Urinary bladder (tissue), 3 donors: ENCODE measurements at regions not wholly inside any gene's neighbourhood (a gene's known extent, or its start where the extent isn't known, plus 50 kb on each side); places are given as distances from the start of the nearest gene placed in this dataset.

ENCODE experiments used
- DNase-seq: peaks from one replicate; pipeline ENCODE4 v3.0.0-alpha.2; 2015; ENCODE audit errors: extremely low spot score
- H3K27ac ChIP-seq: one replicate; pipeline ENCODE4 v1.5.1; 2013; ENCODE audit warnings: low read depth, mild to moderate bottlenecking, moderate library complexity
- H3K36me3 ChIP-seq: one replicate; pipeline ENCODE4 v1.6.1; 2013; ENCODE audit warnings: mild to moderate bottlenecking, moderate library complexity; ENCODE audit not compliant: insufficient read depth
- H3K4me1 ChIP-seq: one replicate; pipeline ENCODE4 v1.6.1; 2013; ENCODE audit warnings: mild to moderate bottlenecking, moderate library complexity; ENCODE audit not compliant: insufficient read depth
- H3K4me3 ChIP-seq: one replicate; pipeline ENCODE4 v1.5.1; 2013; ENCODE audit warnings: low read depth, low read length
- WGBS: extraction: QIAGEN DNeasy Blood & Tissue Kit; methylation state at CpG from one replicate; pipeline ENCODE4 v1.1.7; 2013; 5-methylcytosine and 5-hydroxymethylcytosine counted together
- donor health status: healthy with polysubstance abuse.
- donor health status: healthy.

- Histone ChIP-seq H3K4me3 (no peak overlapping the region), H3K36me3 (no peaks in the 10 kb centered on the region), H3K27ac (no peak overlapping the region), H3K4me1 (no peaks in the 10 kb centered on the region)
- DNase-seq = no peak
- WGBS = 85% methylated on average over 16 of the region's 16 CpGs
Measured at GRCh38 chr2:43057026-43057741, 169.2 kb downstream of the ZFP36L2 start.

- H3K27ac ChIP-seq = no peak overlapping the region
- no peaks in the 10 kb centered on the region for H3K4me1 ChIP-seq
- H3K4me3 ChIP-seq = no peak overlapping the region
- DNase-seq = no peak
- WGBS = 68% methylated on average over 3 of the region's 3 CpGs
- no peaks in the 10 kb centered on the region for H3K36me3 ChIP-seq
Measured at GRCh38 chr2:43055985-43056384, 170.4 kb downstream of the ZFP36L2 start.

- DNase-seq = no peak
- Histone ChIP-seq H3K4me3 (no peak overlapping the region), H3K36me3 (no peaks in the 10 kb centered on the region), H3K27ac (no peak overlapping the region), H3K4me1 (no peaks in the 10 kb centered on the region)
- WGBS = 89% methylated on average over 16 of the region's 16 CpGs
Measured at GRCh38 chr2:43055086-43055912, 171.1 kb downstream of the ZFP36L2 start.

GRCh38 chr2:43054367-43054766 lies 172.0 kb downstream of the ZFP36L2 start:
- H3K4me3 ChIP-seq = no peak overlapping the region
- WGBS = 58% methylated on average over 7 of the region's 7 CpGs
- no peaks in the 10 kb centered on the region for H3K36me3 ChIP-seq
- H3K27ac ChIP-seq = no peak overlapping the region
- H3K4me1 ChIP-seq = no peaks in the 10 kb centered on the region
- no peak for DNase-seq

GRCh38 chr2:43052944-43053306 lies 173.5 kb downstream of the ZFP36L2 start:
- H3K36me3 ChIP-seq = no peaks in the 10 kb centered on the region
- H3K27ac ChIP-seq = no peak overlapping the region
- DNase-seq = no peak
- no peak overlapping the region for H3K4me3 ChIP-seq
- WGBS = 96% methylated on average over 1 of the region's 1 CpG
- H3K4me1 ChIP-seq = no peaks in the 10 kb centered on the region

- DNase-seq = no peak
Measured at GRCh38 chr2:43052204-43052943, 174.0 kb downstream of the ZFP36L2 start.

GRCh38 chr2:43051338-43051737 lies 175.1 kb downstream of the ZFP36L2 start:
- H3K4me3 ChIP-seq = no peak overlapping the region
- no peak overlapping the region for H3K27ac ChIP-seq
- 84% methylated on average over 8 of the region's 8 CpGs for WGBS
- no peaks in the 10 kb centered on the region for H3K4me1 ChIP-seq
- no peaks in the 10 kb centered on the region for H3K36me3 ChIP-seq
- DNase-seq = no peak

More at GRCh38 chr2:43052204-43052943, 174.0 kb downstream of the ZFP36L2 start:
- WGBS = 89% methylated on average over 3 of the region's 3 CpGs
- no peaks in the 10 kb centered on the region for H3K36me3 ChIP-seq
- no peaks in the 10 kb centered on the region for H3K4me1 ChIP-seq
- no peak overlapping the region for H3K4me3 ChIP-seq
- H3K27ac ChIP-seq = no peak overlapping the region

GRCh38 chr2:43050866-43051265 lies 175.5 kb downstream of the ZFP36L2 start:
- no peaks in the 10 kb centered on the region for H3K4me1 ChIP-seq
- no peak for DNase-seq
- H3K4me3 ChIP-seq = no peak overlapping the region
- no peaks in the 10 kb centered on the region for H3K36me3 ChIP-seq
- WGBS = 70% methylated on average over 5 of the region's 5 CpGs
- no peak overlapping the region for H3K27ac ChIP-seq

- no peak overlapping the region for H3K27ac ChIP-seq
- H3K4me1 ChIP-seq = no peaks in the 10 kb centered on the region
- WGBS = 83% methylated on average over 18 of the region's 18 CpGs
- no peaks in the 10 kb centered on the region for H3K36me3 ChIP-seq
- no peak for DNase-seq
- H3K4me3 ChIP-seq = no peak overlapping the region
Measured at GRCh38 chr2:43049836-43050801, 176.3 kb downstream of the ZFP36L2 start.

- no peak overlapping the region for H3K4me3 ChIP-seq
- 88% methylated on average over 17 of the region's 17 CpGs for WGBS
- H3K4me1 ChIP-seq = no peaks in the 10 kb centered on the region
- no peaks in the 10 kb centered on the region for H3K36me3 ChIP-seq
- DNase-seq = no peak
- H3K27ac ChIP-seq = no peak overlapping the region
Measured at GRCh38 chr2:43047187-43047780, 179.1 kb downstream of the ZFP36L2 start.

GRCh38 chr2:43045866-43046265 lies 180.5 kb downstream of the ZFP36L2 start:
- Histone ChIP-seq H3K36me3 (no peaks in the 10 kb centered on the region), H3K4me3 (no peak overlapping the region), H3K27ac (no peak overlapping the region), H3K4me1 (no peaks in the 10 kb centered on the region)
- 78% methylated on average over 3 of the region's 3 CpGs for WGBS
- DNase-seq = no peak

- Histone ChIP-seq H3K36me3 (no peaks in the 10 kb centered on the region), H3K27ac (peak overlapping the region; percentile 27), H3K4me1 (no peaks in the 10 kb centered on the region), H3K4me3 (no peak overlapping the region)
- no peak for DNase-seq
- 86% methylated on average over 13 of the region's 13 CpGs for WGBS
Measured at GRCh38 chr2:43044093-43044681, 182.2 kb downstream of the ZFP36L2 start.
